H9 (cell line): ENCODE measurements at regions not wholly inside any gene's neighbourhood (a gene's known extent, or its start where the extent isn't known, plus 50 kb on each side); places are given as distances from the start of the nearest gene placed in this dataset.
A peak's percentile ranks its signal among the peaks of the same experiment; 100 is the strongest.
"Not testable (repeated sequence)": the region's sequence is repeated elsewhere in the genome, so short reads cannot be mapped to it uniquely, and the experiment has no call there.

Source experiments
- DNase-seq: peaks from one replicate; pipeline ENCODE4 v3.0.0-alpha.2; 2017
- H2AFZ ChIP-seq: one replicate; pipeline ENCODE4 v1.6.1; 2013; ENCODE audit warnings: mild to moderate bottlenecking, low read length, control low read depth, moderate library complexity
- H2AK5ac ChIP-seq: 2 replicates; pipeline ENCODE4 v1.6.1; 2013; ENCODE audit warnings: low read length, control low read depth, mixed read lengths; ENCODE audit not compliant: insufficient read length
- H2BK120ac ChIP-seq: one replicate; pipeline ENCODE4 v1.6.1; 2013; ENCODE audit warnings: low read depth, mild to moderate bottlenecking, low read length, control low read depth, inconsistent platforms; ENCODE audit not compliant: poor library complexity, severe bottlenecking
- H2BK12ac ChIP-seq: 2 replicates; pipeline ENCODE4 v1.6.1; 2013; ENCODE audit warnings: low read length, control low read depth, mixed read lengths, low read depth; ENCODE audit not compliant: insufficient read length
- H2BK15ac ChIP-seq: 2 replicates; pipeline ENCODE4 v1.6.1; 2013; ENCODE audit warnings: low read depth, low read length, control low read depth
- H2BK20ac ChIP-seq: one replicate; pipeline ENCODE4 v1.6.1; 2013; ENCODE audit warnings: low read depth, mild to moderate bottlenecking, low read length, control low read depth, inconsistent platforms; ENCODE audit not compliant: poor library complexity, severe bottlenecking
- H2BK5ac ChIP-seq: 2 replicates; pipeline ENCODE4 v1.6.1; 2013; ENCODE audit warnings: low read length, control low read depth, mixed read lengths; ENCODE audit not compliant: insufficient read length
- H3K14ac ChIP-seq: 2 replicates; pipeline ENCODE4 v1.6.1; 2013; ENCODE audit warnings: low read length, control low read depth; ENCODE audit not compliant: insufficient read depth
- H3K18ac ChIP-seq: 2 replicates; pipeline ENCODE4 v1.6.1; 2013; ENCODE audit warnings: low read depth, mild to moderate bottlenecking, mixed read lengths, low read length, control low read depth; ENCODE audit not compliant: insufficient read length
- H3K23ac ChIP-seq: 2 replicates; pipeline ENCODE4 v1.6.1; 2013; ENCODE audit warnings: low read length, control low read depth, mixed read lengths, low read depth; ENCODE audit not compliant: insufficient read length
- H3K23me2 ChIP-seq: 2 replicates; pipeline ENCODE4 v1.6.1; 2013; ENCODE audit warnings: low read depth, mild to moderate bottlenecking, mixed read lengths, low read length, control low read depth; ENCODE audit not compliant: insufficient read length, poor library complexity, severe bottlenecking
- H3K27ac ChIP-seq: 2 replicates; pipeline ENCODE4 v1.5.1; 2013; ENCODE audit warnings: low read length, control low read depth, mixed read lengths, low read depth; ENCODE audit not compliant: insufficient read length
- H3K27me3 ChIP-seq: 2 replicates; pipeline ENCODE4 v1.6.1; 2013; ENCODE audit warnings: low read length, control low read depth, inconsistent platforms; ENCODE audit not compliant: insufficient read depth
- H3K4ac ChIP-seq: 2 replicates; pipeline ENCODE4 v1.6.1; 2013; ENCODE audit warnings: low read depth, mild to moderate bottlenecking, control low read depth, inconsistent platforms, low read length, moderate library complexity
- H3K4me1 ChIP-seq: 2 replicates; pipeline ENCODE4 v1.6.1; 2013; ENCODE audit warnings: low read length, control low read depth, inconsistent platforms; ENCODE audit not compliant: insufficient read depth
- H3K4me2 ChIP-seq: 2 replicates; pipeline ENCODE4 v1.6.1; 2013; ENCODE audit warnings: low read length, control low read depth, mixed read lengths; ENCODE audit not compliant: insufficient read length, insufficient read depth
- H3K56ac ChIP-seq: 2 replicates; pipeline ENCODE4 v1.6.1; 2013; ENCODE audit warnings: low read depth, mild to moderate bottlenecking, mixed read lengths, low read length, control low read depth; ENCODE audit not compliant: insufficient read length
- H3K79me1 ChIP-seq: 2 replicates; pipeline ENCODE4 v1.6.1; 2013; ENCODE audit warnings: low read depth, mild to moderate bottlenecking, moderate library complexity, low read length, control low read depth, inconsistent platforms; ENCODE audit not compliant: insufficient read depth, poor library complexity, severe bottlenecking
- H3K79me2 ChIP-seq: 2 replicates; pipeline ENCODE4 v1.6.1; 2013; ENCODE audit warnings: low read length, control low read depth, inconsistent platforms; ENCODE audit not compliant: insufficient read depth
- H3K9ac ChIP-seq: 2 replicates; pipeline ENCODE4 v1.6.1; 2013; ENCODE audit warnings: low read length, control low read depth, mixed read lengths; ENCODE audit not compliant: insufficient read length; ENCODE audit errors: extremely low read depth
- H3K9me3 ChIP-seq: one replicate; pipeline ENCODE4 v1.6.1; 2013; ENCODE audit warnings: low read depth, low read length, inconsistent platforms; ENCODE audit not compliant: control insufficient read depth
- H3T11ph ChIP-seq: one replicate; pipeline ENCODE4 v1.6.1; 2013; ENCODE audit warnings: mild to moderate bottlenecking, low read length, control low read depth, inconsistent platforms
- H4K20me1 ChIP-seq: one replicate; pipeline ENCODE4 v1.6.1; 2013; ENCODE audit not compliant: control insufficient read depth, insufficient read length, insufficient read depth
- H4K5ac ChIP-seq: 2 replicates; pipeline ENCODE4 v1.6.1; 2013; ENCODE audit warnings: low read depth, mild to moderate bottlenecking, mixed read lengths, low read length, control low read depth; ENCODE audit not compliant: insufficient read length
- H4K8ac ChIP-seq: replicated peaks from 2 replicates; pipeline ENCODE4 v1.6.1; 2013; ENCODE audit warnings: low read length, control low read depth, mixed read lengths, low read depth; ENCODE audit not compliant: insufficient read length
- H4K91ac ChIP-seq: 2 replicates; pipeline ENCODE4 v1.6.1; 2013; ENCODE audit warnings: low read depth, mild to moderate bottlenecking, moderate library complexity, mixed read lengths, low read length, control low read depth; ENCODE audit not compliant: insufficient read length
- H3K27ac Mint-ChIP-seq, 3 experiments: 2 replicates in 2 of 3; 3 replicates in 1 of 3; pipeline ENCODE4 v1.8.0; 2020 to 2021; ENCODE audit warnings: mixed read lengths in 3 of 3, mild to moderate bottlenecking in 1 of 3, moderate library complexity in 1 of 3
- H3K27me3 Mint-ChIP-seq: 2 replicates; pipeline ENCODE4 v1.8.0; 2021; ENCODE audit warnings: low read depth, mild to moderate bottlenecking, moderate library complexity, mixed read lengths
- H3K36me3 Mint-ChIP-seq, 3 experiments: 2 replicates in 2 of 3; 3 replicates in 1 of 3; pipeline ENCODE4 v1.8.0; 2020 to 2021; ENCODE audit warnings: low read depth in 3 of 3, mixed read lengths in 3 of 3; ENCODE audit not compliant: insufficient read depth in 1 of 3
- H3K4me1 Mint-ChIP-seq, 2 experiments: 2 replicates each; pipeline ENCODE4 v1.8.0; 2020; ENCODE audit warnings: mixed read lengths in 2 of 2
- H3K4me3 Mint-ChIP-seq, 2 experiments: 2 replicates in 1 of 2; 3 replicates in 1 of 2; pipeline ENCODE4 v1.8.0; 2020 to 2021; ENCODE audit warnings: mild to moderate bottlenecking in 2 of 2, mixed read lengths in 2 of 2, moderate library complexity in 1 of 2
- H3K9me3 Mint-ChIP-seq, 2 experiments: 2 replicates in 1 of 2; 3 replicates in 1 of 2; pipeline ENCODE4 v1.8.0; 2020; ENCODE audit warnings: mild to moderate bottlenecking in 2 of 2, mixed read lengths in 2 of 2, moderate library complexity in 1 of 2
- CTCF ChIP-seq: fragments of 200-600 bp; sonication (generic); conservative IDR thresholded peaks from 3 replicates; pipeline ENCODE4 v1.8.0; 2021; ENCODE audit warnings: antibody characterized with exemption, mild to moderate bottlenecking
- WGBS: extraction: QIAGEN DNeasy Blood & Tissue Kit; methylation state at CpG from one replicate; pipeline ENCODE4 v1.1.7; 2013; ENCODE audit warnings: missing lambda C conversion rate, low lambda C conversion rate, mixed read lengths; ENCODE audit not compliant: insufficient read length; ENCODE audit errors: extremely low coverage; 5-methylcytosine and 5-hydroxymethylcytosine counted together

- Mint-ChIP-seq H3K9me3 (peaks cover 9 to 12% of the 10 kb centered on the region in 2 experiments; a peak in 4 of 5 replicates), H3K4me3 (no peak overlapping the region), H3K36me3 (peaks cover 9 to 17% (median 15%) of the 10 kb centered on the region in 3 experiments), H3K4me1 (peaks cover 37 to 38% of the 10 kb centered on the region in 2 experiments), H3K27me3 (no peaks in the 10 kb centered on the region), H3K27ac (no peak overlapping the region)
- H3K18ac ChIP-seq = no peak overlapping the region
- no peaks in the 10 kb centered on the region for H3K9me3 ChIP-seq
- DNase-seq = no peak
- no peak overlapping the region for H2BK120ac ChIP-seq
- no peak overlapping the region for H3K56ac ChIP-seq
- H3K4me2 ChIP-seq = no peak overlapping the region
- H3K23ac ChIP-seq = no peak overlapping the region
- no peak overlapping the region for H2BK5ac ChIP-seq
- no peak overlapping the region for H2AK5ac ChIP-seq
- no peak overlapping the region for H3K9ac ChIP-seq
- H2AFZ ChIP-seq = no peak overlapping the region
- H3K14ac ChIP-seq = no peak overlapping the region
- H4K91ac ChIP-seq = no peak overlapping the region
- H3K79me2 ChIP-seq = no peaks in the 10 kb centered on the region
- no peaks in the 10 kb centered on the region for H4K20me1 ChIP-seq
- no peak overlapping the region for H3K27ac ChIP-seq
- no peak overlapping the region for H3T11ph ChIP-seq
- H3K4ac ChIP-seq = no peak overlapping the region
- no peak overlapping the region for H2BK15ac ChIP-seq
- H3K23me2 ChIP-seq = no peaks in the 10 kb centered on the region
- H3K27me3 ChIP-seq = no peaks in the 10 kb centered on the region
- H4K8ac ChIP-seq = no peak overlapping the region
- H3K4me1 ChIP-seq = no peaks in the 10 kb centered on the region; the same call in 1 of the 2 replicates
- no peak overlapping the region for H2BK12ac ChIP-seq
- H2BK20ac ChIP-seq = no peak overlapping the region
- no peaks in the 10 kb centered on the region for H3K79me1 ChIP-seq
- no peak for TF ChIP-seq CTCF
- H4K5ac ChIP-seq = no peak overlapping the region
These were observed 328.5 kb downstream of the NEK10 start for GRCh38 chr3:27040674-27041073.

GRCh38 chr3:27042541-27042940, 326.6 kb downstream of the NEK10 start:
- not testable (repeated sequence) for H4K8ac ChIP-seq, H4K91ac ChIP-seq, H3K18ac ChIP-seq, H3K27me3 Mint-ChIP-seq, H3K27me3 ChIP-seq, H3K27ac ChIP-seq, H4K5ac ChIP-seq, H2AK5ac ChIP-seq, H3K9ac ChIP-seq, H2BK15ac ChIP-seq, H3K23ac ChIP-seq, H2BK12ac ChIP-seq, H3K79me2 ChIP-seq, H4K20me1 ChIP-seq, DNase-seq, H3T11ph ChIP-seq, H2BK120ac ChIP-seq, H3K9me3 ChIP-seq, H3K79me1 ChIP-seq, H3K4ac ChIP-seq, H2BK20ac ChIP-seq, H2BK5ac ChIP-seq, H3K23me2 ChIP-seq, H3K4me1 ChIP-seq, H3K4me2 ChIP-seq, H3K56ac ChIP-seq, H3K14ac ChIP-seq, H2AFZ ChIP-seq
- no CpG with 5 or more reads among the region's 2 CpGs for WGBS
- Mint-ChIP-seq H3K4me1 (peaks cover 49 to 52% of the 10 kb centered on the region in 2 experiments), H3K27ac (peak overlapping the region; percentile 91 to 100 (median 92); a peak in 6 of 7 replicates), H3K4me3 (peak overlapping the region; percentile 26 to 32; a peak in 2 of 5 replicates), H3K9me3 (peaks cover 9 to 12% of the 10 kb centered on the region in 2 experiments; a peak in 4 of 5 replicates), H3K36me3 (peaks cover 9 to 13% (median 10%) of the 10 kb centered on the region in 3 experiments)
